Stimulated activated CD8-positive, alpha-beta memory T cell treated with anti-CD3 and anti-CD28 coated beads, Interleukin-7, amount 100 ng/mL, for 4 hours (primary cell): ENCODE measurements at regions not wholly inside any gene's neighbourhood (a gene's known extent, or its start where the extent isn't known, plus 50 kb on each side); places are given as distances from the start of the nearest gene placed in this dataset.
"Not testable (repeated sequence)": the region's sequence is repeated elsewhere in the genome, so short reads cannot be mapped to it uniquely, and the experiment has no call there.

Experiments used
- DNase-seq, 2 donors: peaks; one replicate each; pipeline ENCODE4 v3.0.0-alpha.2; 2020; ENCODE audit warnings: low read depth in 2 of 2

DNA sequence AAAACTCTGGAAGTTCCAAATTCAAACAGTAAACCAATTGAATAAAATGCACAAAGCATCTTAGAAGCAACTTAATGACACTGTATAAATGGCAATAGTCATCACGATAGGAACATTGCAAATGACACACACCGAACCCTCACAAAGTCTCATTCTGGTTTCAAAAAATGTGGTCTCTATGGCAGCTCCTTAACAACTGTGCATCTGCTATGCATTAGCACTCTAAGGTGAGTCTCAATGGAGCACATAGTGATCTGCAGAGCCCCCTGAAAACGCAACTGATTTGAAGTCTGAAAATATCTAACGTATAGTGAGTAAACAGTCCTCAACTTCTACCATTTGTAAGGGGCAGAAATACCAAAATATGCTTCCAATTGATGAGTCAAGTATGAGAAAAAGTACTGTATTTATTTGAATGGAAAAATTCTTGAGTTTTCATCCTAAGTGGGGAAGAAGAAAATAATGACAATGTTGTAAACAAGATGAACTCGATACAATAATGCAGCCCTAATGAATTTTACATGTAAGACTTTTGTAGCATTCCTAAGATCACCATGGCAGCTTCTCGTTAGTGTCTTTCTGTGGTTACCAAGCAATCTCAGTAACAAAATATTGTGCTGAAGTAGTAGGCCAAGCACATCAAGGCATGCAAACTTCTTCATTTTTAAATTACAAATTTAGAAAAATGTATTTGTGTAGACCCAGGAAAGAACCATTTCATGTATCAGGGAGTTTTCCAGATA, 517.5 kb upstream of the FAM174A start:
- DNase-seq, result no peak

DNA sequence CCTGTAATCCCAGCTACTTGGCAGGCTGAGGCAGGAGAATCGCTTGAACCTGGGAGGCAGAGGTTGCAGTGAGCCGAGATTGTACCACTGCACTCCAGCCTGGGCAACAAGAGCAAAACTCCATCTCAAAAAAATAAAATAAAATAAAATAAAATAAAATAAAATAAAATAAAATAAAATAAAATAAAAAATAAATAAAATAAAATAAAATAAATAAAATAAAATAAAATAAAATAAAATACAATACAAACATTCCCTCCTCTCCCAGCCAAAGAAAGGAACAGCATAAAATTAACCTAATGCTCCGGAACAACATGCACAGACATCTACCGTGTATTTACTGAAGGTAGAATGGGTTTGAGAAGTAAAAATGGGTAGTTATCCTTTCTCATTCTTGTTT, 521.9 kb upstream of the FAM174A start:
- not testable (repeated sequence) for DNase-seq

DNA sequence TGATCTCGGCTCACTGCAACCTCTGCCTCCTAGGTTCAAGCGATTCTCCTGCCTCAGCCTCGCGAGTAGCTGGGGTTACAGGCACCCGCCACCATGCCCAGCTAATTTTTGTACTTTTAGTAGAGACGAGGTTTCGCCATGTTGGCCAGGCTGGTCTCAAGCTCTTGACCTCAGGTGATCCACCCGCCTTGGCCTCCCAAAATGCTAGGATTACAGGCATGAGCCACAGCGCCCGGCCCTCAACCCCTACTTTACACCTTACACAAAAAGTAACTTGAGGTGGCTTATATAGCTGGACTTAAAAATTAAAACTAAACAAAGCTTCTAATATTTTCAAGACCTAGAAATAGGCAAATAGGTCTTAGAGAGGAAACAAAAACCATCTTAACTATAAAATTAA, 524.0 kb upstream of the FAM174A start:
- DNase-seq, result not testable (repeated sequence)

DNA sequence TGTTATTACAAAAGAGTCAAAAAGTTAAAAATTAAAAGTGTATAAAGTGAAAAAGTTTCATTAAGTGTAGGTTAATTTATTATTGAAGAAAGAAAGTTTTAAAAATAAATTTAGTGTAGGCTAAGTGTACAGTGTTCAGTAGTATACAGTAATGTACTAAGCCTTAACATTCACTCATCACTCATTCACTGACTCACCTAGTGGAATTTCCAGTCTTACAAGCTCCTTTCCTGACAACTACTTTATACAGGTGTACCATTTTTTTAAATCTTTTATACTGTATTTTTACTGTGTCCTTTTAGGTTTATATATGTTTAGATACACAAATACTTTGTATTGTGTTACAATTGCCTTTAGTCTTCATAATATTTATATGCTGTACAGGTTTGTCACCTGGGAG, 530.2 kb upstream of the FAM174A start:
- DNase-seq, result no peak

DNA sequence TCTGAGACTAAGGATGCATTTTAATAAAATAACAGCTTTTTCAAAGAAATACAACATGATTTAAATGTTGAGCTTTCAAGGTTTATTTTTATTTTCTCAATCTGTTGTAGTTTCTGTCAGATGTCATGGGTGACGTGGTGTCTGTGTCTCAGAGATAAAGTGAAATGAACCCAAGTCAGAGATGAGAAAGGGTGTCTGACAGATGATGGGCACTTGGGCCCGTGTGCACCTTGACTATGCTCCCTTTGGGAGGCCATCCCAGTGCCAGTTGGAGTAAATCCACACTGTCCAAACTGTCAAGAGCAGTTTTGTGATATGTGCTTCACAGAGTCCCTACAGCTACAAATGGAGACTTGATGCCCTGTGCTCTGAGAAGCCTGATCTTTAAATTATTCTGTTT, 536.9 kb upstream of the FAM174A start:
- DNase-seq, result no peak

DNA sequence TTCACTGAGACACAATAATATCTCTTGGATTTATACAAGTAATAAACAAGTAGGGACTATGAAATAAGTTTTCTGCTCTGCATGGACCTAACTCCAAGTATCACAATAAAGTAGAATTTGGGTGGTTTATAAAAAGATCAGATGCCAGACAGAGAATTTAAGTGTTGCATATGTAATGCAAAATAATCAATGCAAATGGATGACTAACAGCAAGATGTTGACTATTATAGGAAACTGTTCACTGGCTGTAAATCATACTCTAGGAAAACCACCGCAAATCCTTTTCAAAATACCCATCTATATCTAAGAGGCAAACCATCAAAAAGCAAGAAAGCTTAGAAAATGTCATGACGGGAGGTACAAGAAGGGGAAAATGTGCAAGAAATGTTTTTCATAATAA, 539.8 kb upstream of the FAM174A start:
- DNase-seq, result no peak

DNA sequence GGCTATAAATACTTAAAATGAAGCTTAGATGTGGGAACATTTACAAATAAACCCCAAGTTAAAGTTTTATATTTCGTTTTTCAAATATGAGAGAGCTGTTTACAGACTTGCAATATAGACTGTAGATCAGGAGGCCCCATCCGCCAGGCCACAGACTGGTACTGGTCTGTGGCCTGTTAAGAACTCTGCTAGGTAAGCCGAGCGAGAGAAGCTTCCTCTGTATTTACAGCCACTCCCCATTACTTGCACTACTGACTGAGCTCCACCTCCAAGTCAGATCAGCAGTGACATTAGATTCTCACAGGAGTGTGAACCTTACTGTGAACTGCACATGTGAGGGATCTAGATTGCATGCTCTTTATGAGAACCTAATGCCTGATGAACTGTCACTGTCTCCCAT, 561.4 kb upstream of the FAM174A start:
- no peak for DNase-seq

DNA sequence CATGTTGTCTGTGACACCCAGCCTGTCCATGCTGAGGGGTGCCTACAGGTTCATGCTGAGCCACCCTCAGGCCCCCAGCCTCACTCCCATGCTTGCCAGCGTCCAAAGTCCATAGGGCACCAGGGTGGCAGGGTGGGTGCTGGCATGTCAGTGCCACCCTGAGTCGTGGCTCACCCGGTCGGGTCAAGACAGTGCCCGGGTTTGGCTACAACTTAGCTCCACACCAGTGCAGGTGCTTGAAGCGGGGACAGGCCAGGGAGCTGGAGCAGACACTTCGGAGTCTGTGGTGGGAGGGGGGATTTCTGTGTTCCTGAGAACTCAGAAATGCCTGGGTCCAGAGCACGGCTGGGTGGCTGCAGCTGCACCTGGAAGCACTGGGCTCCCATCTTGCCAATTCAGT, 579.2 kb upstream of the FAM174A start:
- no peak for DNase-seq

DNA sequence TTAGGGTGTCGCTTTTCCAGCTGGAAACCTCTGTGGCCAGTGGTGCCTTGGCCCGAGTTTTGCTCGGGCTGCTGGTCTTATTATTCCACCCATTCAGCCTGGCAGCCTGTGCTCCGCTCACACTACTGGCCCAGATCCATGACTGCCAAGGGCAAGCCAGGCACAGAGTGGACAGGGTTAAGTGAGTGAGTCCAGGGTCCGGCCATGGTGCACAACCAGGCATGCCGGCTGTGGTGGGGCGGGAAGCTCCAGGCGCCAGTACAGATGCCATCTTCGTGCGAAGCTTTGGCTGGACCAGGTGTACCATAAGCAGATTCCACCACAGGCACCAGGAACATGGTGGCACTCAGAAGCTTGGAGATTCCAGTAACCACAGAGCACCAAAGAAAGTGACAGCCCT, 580.2 kb upstream of the FAM174A start:
- no peak for DNase-seq

DNA sequence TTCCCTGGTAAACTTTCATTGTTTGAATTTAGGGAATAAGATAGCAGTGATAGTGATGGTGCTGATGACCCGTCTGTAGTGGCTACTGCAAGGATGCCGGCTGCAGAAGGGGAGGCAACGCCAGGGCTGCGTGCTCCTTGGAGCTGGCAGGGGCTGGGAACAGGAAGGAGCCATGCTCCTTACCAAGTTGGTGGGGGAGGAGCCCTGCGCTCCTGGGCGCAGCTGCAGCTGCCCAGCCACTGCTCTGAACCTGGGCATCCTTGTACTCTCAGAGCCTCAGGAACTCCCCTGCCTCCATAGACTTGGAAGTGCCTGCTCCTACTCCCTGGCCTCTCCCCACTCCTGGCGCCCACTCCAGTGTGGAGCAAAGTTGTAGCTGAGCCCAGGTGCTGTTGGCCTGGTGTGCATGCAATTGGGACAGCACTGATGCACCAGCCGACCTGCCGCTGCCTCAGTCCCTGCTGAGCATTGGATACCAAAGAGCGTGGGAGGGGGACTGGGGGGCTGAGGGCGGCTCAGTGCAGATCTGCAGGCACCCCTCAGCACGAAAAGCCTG, 585.1 kb upstream of the FAM174A start:
- no peak for DNase-seq

DNA sequence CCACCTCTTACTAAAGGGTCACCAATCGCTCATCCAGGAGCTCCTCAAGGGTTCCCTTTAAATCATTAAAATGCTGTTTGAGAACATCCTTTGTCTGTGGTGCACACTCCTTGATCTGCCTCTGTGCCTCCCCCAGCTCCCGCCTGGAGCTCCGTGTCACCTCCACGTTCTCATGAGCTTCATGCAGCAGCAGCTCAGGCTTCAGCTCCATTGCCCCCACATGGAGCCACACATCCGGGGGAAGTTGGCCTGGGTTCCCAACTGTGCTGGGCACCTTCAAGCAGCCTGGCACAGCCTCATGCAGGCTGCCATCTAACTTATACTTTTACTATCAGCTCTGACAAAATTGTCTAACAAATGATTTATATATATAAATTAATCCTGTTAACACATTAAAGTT, 585.8 kb upstream of the FAM174A start:
- no peak for DNase-seq

DNA sequence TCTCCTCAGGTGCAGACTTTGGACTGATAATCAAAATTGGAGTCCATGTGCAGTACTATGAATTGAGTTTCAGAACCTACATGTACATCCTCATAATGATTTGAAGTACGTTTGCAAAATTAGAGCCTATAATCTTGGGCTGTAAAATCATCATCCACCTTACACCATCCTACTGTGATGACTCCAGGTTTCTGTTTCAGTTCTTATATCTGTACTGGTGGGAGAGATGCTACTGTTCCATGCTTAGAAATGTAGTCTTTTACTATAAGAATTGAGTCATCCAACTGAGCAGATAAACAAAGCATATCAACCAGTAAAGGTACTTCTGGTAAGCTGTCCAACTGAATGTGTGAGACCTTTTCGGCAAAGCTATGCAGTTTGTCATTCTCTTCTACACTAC, 586.3 kb upstream of the FAM174A start:
- no peak for DNase-seq

DNA sequence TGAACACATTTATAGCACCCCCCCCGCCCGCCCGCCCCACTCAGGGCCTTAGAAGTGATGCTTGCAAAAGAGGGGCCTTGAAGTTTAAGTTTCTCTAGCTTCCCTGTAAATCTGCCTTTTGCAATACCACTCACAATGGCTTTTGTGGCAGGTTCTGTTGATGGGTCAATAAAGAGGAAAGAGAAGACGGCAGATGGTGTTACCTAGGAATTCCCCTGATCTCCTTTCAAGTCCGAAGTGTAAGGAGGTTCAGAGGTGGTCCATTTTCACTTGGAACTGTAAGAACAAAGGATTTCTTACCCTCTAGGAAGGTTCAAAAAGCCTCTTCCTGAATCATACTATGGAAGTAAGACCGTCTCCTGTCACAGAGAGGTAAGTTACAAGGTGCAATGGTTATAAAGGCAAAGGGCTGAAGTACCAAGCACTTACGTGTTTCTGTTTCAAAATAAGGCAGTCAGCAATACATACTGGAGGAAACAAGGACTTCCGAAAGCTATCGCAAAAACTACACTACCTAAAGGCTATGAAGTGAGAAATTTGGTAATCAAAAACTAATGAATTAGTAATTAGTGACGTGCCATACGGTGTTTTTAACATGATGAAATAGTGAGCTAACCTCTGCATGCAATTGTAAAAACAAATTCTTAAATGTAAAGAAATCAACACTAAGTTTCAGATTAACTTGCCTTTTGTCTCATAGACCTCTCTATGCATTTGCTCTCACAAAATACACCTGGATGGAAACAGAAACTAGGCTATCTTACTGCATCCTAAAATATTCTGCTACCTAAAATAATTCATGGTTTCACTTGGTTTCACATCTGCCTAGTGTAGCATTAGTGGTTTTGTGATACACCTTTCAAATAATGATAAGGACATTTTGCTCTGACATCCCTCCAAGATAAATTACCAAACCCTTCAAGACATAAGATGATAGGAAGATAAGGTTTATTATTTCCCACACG, 589.4 kb upstream of the FAM174A start:
- DNase-seq, result no peak

DNA sequence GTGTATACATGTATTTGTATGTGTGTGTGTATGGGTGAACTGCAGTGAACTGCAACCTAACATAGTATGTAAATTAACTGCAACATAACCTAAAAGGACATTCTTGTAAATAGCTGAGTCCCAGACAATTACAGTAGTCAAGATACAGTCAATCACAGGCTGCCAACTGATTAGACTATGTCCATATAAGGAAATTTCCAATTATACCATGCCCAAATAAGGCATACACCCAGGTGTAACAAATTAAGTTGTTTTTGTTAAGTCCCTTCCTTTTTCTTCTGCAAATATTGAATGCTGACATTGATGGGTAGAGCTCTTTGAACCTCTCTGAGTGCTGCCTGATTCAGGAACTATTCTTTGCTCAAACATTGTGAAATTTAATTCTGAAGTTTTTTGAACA, 594.6 kb upstream of the FAM174A start:
- no peak for DNase-seq

DNA sequence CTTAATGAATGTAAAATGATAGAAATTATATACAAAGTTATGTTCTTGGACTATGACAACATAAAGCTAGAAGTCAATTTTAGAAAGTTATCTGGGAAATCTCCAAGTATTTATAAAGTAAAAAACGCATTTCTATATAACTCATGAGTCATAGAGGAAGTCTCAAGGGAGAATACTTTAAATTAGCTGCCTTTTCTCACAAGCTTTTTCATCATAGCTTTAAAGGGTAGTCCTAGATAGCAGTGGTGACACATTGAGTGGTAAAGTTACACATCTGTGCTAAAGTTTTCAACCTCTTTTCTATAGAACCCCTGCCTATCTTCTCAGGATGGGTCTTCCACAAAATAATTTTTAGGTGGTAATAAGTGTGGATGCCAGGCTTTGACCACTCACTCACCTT, 598.3 kb upstream of the FAM174A start:
- no peak for DNase-seq

DNA sequence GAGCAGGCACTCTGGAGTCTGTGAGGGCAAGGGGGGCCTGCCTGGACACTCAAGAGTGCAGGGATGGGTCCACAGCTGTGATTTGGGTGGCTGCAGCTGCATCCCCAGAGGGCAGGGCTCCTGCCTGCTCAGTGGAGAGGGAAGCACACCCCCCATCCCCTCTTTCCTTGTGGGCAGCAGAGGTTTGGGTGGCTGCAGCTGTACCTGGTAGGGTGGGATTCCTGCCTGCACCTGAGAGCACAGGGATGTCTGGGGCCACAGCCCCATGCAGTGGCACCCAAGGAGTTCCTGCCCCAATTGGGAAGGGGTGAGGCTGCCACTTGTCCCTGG, 605.4 kb upstream of the FAM174A start:
- DNase-seq, result no peak

DNA sequence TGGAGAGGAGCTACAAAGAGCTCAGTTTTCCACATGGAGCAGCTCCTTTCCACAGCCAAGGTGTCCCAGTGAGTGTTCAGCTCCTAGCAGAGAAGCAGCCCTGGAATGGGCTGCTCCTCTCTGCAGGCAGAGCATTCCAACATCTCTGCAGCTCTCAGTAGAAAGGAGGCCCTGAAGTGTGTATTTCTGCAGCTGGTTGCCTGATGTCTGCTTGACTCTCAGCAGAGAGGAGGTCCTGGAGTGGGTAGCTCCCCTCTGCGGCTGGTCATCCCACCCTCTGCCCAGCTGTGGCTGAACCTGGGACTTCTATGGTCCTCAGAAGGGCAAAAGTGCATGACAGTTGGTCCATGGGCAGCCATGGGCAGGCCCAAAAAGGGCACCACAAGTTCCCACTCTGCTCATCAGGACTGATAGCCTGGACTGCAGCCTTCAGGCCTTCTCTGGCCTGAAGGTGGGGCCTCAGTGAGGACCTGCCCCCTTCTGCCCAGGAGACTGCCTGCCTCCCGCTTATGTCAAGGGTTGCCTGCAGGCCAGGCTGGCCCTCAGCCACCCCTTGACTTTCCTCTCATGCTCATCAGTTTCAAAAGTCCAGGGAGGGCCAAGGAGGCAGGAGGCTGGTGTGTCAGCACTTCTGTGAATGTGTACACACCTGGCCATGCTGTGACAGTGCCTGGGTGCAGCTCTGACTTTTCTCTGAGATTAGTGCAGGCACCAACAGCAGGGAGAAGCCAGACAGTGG, 605.9 kb upstream of the FAM174A start:
- DNase-seq, result no peak

DNA sequence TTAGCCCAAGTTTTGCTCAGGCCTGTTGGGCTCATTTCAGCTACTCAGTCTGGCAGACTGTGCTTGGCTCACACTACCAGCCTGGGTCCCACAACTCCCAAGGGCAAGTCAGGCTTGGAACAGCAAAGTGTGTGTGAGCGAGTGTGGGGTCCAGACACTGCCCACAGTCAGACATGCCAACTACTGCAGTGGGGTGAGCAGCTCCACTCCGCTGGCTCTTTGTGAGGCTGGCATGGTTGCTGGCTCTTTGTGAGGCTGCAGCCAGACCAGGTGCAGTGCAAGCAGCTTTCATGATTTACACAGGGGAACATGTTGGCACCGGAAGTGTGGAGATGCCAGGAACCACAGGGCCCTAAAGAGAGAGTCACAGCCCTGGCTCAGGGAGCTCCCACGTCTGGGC, 606.7 kb upstream of the FAM174A start:
- DNase-seq, result no peak

DNA sequence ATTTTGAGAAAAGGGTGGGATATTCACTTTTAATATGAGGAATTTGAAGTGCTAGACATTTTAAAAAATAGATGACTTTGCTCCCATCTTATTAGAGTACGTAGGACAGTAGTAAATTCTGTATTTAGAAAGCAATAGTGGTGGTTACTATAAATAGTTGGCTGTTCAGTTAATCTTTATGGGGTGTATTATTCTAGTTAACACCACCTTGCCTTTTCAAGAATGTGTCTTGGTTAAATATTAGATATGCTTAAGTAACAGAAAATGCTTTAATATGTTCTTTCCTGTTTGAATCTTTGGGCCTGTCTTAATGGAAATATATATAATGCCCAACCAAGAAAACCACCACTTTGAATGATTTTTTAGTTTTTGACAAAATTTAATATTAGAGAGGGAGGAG, 608.7 kb upstream of the FAM174A start:
- no peak for DNase-seq

DNA sequence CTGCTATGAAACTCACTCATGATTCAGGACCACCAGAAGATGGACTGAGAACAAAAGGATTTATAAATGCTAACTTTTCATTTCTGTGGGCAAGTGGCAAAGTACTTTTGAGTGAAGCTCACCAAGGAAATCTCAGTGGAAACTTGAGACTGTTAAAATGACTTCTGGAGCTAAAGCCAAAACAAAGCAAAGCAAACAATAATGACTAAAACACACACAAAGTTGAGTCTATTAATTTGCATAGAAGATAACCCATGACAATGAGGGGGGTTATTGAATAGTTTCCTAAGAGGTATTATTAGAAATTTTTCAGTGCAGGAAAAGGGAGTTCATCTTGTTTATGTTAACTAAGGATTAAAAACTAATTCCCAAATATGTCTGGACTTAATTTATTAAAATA, 612.8 kb upstream of the FAM174A start:
- DNase-seq, result no peak

DNA sequence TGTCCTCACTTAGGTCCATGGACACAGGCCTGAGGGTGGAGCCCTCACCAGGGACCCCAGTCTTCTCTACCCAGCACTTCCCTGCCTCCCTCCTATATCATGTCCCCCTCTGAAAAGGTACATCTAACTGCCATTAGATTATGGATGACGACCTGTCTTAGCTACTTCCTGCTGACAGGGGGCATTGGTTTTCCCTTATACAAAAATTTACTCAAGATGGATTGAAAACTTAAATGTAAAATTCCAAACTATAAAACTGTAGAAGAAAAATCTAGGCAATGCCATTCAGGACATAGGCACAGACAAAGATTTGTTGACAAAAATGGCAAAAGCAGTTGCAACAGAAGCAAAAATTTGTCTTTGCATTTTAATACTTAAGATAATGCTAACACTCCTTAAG, 623.2 kb upstream of the FAM174A start:
- no peak for DNase-seq

DNA sequence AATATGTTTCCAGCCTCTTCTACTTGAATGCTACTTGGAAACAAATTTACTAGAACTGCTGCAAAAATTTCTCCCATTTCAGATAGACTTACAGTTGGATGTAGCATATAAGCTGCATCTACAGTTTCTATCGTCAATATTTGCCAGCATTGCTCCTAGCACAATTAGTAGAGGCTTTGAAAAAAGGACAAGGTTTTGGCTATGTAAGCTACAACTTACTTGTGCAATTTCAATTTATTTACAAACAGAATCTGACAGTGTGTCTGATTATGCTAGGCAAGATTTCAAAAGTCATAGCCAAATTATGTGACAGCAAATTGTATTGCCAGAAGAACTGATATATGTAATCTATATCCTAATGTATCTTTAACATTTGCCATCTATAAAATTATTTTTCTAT, 628.4 kb upstream of the FAM174A start:
- no peak for DNase-seq
